CD4-positive, alpha-beta T cell treated with Interleukin-10 for 1 hour (primary cell): ENCODE measurements at regions not wholly inside any gene's neighbourhood (a gene's known extent, or its start where the extent isn't known, plus 50 kb on each side); places are given as distances from the start of the nearest gene placed in this dataset.

Source experiments
- DNase-seq: peaks from one replicate; pipeline ENCODE4 v3.0.0-alpha.2; 2020

GRCh38 chr7:12089951-12090756 lies 120.9 kb upstream of the TMEM106B start:
- DNase-seq: no peak

- DNase-seq: no peak
Measured at GRCh38 chr7:12090757-12091221, 120.3 kb upstream of the TMEM106B start.

DNA sequence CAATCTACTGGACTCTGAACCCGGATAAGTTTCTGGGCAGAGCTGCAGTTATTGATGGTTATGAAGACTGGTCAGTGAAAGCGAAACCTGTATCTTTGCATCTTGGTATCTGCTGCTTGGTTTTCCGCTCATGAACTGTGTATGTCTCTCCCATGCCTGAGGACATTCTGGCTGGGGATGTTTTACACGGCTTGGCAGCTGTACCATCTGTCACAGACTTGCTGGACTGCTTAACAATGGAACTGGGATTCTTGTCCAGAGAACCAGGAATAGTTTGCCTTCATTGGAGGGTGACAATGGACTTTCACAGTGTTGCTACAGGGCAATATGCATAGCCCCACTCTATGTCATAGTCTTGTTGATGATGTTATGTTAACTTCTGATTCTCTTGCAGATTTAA lies 119.9 kb upstream of the TMEM106B start:
- no peak for DNase-seq

DNA sequence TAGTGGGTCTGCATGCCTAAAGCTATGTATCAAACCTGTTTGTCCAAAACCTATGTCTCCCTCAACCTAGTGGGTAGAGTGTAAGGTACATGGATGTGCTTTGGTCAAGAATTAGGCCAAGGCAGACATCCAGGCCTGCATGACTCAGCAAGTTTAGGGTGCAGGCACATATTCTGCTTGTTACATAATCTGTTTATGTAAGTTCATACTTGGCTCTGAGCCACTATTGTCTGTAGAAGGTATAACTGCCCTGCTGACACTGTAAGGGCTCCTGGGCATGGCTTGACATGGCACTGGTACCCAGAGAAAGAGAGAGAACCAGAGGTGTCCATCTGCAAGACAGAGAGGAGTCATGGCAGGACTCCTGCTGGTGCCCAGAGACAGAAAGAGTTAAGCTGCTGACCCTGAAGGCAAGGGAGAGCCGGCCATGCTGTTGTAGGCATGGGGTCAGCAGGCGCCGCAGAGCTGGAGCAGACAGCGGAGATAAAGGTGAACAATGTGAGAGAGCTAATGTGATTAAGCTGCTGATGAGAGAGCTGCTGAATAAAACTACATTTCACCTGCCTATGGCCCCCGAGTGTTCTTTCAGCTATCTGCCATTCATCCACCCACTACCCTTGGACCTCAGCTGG lies 118.5 kb upstream of the TMEM106B start:
- no peak for DNase-seq

DNA sequence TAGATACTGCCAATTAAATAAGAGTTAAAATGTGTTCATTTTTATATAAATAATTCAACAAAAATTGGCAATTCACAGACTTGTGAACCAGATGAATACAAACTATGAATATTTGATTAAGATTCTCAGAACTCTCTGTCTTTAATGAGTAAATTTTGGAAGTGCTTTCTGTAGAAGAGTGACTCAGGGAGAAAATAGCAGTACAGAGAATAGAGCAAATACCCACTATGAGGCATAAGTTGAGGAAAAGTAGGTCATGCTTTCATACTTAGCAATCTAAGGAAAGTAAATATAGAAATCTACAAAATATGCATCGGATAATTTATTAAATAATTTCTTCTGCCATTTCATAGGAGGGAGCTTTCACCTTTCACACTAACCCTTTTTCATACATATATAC lies 117.7 kb upstream of the TMEM106B start:
- DNase-seq: no peak

- DNase-seq: no peak
Measured at GRCh38 chr7:12094365-12094921, 116.7 kb upstream of the TMEM106B start.

DNA sequence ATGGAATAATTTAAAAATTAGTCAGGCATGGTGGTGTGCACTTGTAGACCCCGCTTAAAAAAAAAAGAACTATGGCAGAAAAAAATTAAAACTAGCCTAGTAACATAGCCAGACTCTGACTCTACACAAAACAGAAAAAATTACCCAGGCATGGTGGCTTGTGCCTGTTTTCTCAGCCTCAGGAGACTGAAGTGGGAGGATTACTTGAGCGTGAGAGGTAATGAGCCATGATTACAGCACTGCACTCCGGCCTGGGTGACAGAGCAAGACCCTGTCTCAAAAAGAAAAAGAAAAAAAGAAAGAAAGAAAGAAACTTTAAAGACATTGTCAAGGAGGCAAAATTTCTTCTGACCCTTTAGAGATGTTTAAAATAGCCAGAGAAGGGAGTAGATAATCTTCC lies 109.0 kb upstream of the TMEM106B start:
- no peak for DNase-seq

- no peak for DNase-seq
Measured at GRCh38 chr7:12102527-12102926, 108.6 kb upstream of the TMEM106B start.

DNA sequence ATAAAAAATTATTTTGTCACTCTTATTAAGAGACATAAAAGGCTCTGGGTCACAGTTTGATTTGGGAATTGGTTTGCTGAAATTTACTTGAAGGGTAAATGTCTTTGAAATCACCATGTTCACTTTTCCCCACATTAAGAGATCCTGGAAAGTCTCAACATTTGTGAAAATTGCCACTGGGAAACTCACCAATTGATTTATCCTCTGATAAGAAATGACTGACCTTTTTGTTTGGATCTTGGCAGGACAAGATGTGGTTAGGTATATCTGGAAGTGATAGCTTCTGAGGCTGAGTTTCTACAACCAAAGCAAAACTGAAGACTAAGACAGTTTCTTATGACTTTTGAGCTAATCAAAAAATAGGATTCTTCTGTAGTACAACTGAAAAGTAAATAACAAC lies 107.1 kb upstream of the TMEM106B start:
- DNase-seq: no peak

GRCh38 chr7:12107381-12107780 lies 103.7 kb upstream of the TMEM106B start:
- DNase-seq: no peak

- no peak for DNase-seq
Measured at GRCh38 chr7:12107841-12108254, 103.2 kb upstream of the TMEM106B start.

DNA sequence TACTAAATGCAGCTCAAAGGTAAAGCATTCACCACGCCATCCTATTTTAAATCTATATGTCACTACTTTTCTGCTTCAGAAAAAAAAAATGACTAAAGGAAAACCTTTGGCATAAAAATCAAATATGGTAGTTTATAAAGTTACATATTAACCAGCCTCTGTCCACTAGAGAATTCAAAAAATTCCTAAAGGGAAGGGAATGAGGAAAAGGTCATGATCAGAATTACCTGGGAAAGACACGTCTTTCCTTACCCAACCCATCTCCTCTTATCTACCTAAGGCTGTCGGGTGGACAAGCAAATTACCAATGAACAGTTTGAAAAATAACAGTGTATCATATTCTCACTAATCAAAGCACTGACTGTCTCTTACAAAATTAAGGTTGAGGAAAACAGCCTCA lies 100.7 kb upstream of the TMEM106B start:
- DNase-seq: no peak

DNA sequence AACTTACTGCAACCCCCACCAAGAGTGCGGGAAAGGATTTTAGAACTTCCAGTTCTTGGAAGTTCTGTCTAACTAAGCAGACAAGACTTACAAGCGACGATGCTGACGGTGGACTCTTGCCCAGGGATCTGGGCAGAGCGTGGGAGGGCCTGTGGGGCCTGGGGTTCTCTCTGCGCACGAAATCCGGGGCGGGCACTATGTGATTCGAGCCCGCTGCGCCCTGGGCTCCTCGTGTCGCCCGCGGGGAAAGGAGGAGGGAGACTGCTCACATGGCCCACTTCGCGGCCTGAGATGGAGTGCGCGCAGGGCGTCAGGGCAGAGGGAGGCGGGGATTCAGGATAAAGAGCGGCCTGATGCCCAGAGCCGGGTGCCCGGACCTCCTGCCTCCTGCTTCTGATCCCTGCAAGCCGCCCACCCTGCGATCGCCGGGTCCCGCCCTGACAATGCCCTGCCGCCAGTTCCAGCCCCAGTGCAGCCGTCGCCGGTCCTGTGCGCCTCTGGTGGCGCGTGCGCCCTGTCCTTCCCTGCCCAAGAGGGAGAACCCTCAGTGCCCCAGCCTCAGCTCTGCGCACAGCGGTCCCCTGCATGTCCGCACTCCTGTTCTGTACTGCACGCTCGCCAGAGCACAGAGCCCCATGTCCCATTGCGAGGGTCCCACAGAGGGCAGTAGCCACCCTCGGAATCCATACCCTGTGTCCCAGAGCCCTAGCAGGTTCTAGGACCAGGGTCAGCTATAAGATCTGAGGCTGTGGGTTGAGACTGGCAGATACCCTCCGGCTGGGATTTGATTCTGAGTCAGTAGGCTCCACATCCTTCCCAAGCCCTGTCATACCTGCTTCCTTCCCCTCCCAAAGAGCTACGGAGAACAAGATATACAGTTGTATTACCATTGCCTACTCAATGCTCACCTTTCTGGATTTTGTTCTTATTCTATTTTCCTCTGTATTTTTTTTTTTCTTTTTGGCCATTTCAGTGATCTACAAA lies 99.4 kb upstream of the TMEM106B start:
- DNase-seq: peak; percentile 2

DNA sequence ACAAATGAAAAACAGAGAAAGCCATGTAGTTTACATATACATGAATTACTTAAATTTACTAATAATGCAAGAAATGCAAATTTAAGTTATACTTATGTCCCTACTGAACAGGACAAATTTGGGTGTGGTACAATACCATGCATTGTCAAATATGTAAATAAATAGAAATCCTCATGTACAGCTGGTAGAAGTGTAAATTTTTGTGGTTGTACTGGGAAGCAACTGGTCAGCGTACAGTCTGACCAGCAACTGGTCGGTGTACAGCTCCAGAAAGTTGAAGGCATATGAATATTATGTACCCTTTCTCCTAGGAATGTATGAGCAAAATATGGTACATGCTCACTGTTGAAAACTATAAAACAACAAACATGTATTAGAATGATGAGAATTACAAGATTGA lies 93.9 kb upstream of the TMEM106B start:
- DNase-seq: no peak

DNA sequence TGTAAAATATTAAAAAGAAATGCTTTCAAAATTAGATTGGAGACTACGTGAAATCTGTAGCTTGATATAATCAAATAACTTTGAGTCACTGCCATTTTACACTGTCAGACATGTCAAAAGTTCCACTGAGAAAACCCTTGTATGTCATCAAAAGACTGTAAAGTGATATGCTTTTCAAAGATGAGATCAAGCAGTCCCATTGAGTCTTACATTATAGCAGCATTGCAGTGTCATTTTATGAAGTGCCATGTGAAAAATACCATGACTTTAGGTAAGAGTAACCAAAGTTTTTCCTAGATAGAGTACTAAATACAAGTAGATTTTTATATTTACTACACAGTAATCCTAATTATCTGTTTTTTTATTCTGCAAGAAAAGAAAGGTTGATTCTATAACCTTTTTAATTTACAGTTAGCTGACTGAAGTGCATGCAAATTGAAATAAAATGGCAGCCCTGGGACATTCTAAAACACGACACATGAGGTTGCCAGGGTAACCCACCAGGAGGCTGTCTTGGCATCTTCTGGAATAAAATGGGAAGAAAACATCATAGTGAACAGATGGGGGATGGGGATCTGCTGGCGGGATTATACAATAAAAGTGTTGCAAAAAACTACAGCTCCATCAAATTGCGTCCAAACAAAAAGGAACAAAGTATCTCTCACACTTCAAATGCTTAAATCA lies 91.3 kb upstream of the TMEM106B start:
- DNase-seq: no peak

DNA sequence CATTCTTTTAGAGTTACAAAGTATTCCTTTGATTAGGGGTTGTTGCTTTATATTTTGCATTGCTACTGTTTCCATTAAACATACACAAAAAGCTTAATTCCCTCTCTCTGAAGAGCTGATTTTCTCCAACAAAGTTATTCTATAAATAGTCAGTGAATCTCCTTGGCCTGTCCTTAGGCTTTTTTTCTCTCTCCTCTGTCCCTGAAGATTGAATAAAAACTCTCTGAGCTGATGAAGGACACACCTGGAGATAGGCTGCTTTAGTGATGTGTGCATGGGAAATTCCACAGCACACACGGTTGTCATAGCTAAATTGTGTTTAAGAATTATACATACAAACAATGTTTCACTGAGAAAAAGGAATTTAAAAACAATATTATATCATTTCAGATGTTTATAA lies 90.5 kb upstream of the TMEM106B start:
- no peak for DNase-seq

DNA sequence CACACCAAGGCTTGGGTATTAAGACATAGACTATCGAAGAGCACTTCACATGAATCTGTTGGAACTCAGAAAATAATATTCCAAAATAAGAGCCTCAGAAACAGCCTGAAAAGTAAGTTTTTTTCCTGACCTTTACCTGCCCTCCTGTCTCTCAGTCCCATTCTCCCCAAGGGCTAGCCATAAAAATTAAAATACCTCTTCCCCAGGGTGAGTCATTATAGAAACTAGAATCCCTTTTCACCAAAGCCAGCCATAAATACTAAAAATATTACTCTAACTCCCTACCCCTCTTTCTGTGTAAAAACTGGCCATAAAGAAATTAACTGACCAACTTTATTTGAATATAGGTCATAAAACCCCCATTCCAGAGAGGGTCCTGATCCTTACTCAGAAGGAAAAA lies 87.9 kb upstream of the TMEM106B start:
- no peak for DNase-seq

GRCh38 chr7:12124028-12124427 lies 87.1 kb upstream of the TMEM106B start:
- no peak for DNase-seq

DNA sequence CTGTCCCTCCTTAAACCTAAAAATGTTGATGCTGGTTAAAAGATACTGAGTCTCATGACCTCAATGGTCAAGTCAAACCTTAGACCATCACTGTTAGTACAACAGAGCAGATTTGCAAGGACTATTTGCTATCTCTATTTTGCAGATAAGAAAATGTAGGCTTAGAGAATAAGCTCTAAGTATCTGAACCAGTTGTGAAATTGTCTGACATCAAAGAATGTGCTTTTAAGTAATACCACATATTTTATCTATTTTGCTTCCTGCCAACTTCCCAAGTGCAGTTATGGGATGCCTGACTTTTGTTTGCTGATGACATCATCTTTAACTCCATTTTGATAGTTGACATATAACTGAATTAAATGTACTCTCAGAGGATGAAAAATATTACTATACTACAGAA lies 83.6 kb upstream of the TMEM106B start:
- no peak for DNase-seq

- DNase-seq: no peak
Measured at GRCh38 chr7:12130609-12131008, 80.5 kb upstream of the TMEM106B start.

DNA sequence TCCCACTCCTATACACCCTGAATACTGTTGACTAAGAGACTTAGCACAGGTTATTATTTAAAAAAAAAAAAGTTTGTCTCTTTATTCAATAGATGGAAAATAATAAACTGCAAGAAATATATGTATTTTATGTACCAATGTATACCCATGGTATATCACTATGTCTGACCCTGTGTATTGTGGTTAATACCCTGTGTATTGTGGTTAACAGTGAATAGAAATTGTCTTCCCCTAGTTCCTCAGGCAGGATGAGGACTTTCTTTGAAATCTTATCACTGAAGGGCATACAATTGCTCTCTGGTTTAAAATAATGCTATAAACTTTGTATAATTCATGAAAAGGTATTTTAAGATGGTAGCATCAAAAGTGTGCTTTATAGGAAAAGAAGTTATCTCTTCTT lies 80.0 kb upstream of the TMEM106B start:
- DNase-seq: no peak

- no peak for DNase-seq
Measured at GRCh38 chr7:12133865-12134264, 77.2 kb upstream of the TMEM106B start.
